Left colon (tissue), 2 donors: ENCODE measurements at regions not wholly inside any gene's neighbourhood (a gene's known extent, or its start where the extent isn't known, plus 50 kb on each side); places are given as distances from the start of the nearest gene placed in this dataset.
"Not testable (repeated sequence)": the region's sequence is repeated elsewhere in the genome, so short reads cannot be mapped to it uniquely, and the experiment has no call there.

Experiments
- ATAC-seq: fragments of 200-7000 bp; cut with Tn5 transposase; one replicate; pipeline ENCODE4 v1.9.1; 2020; ENCODE audit warnings: mild to moderate bottlenecking, moderate library complexity
- DNase-seq, 2 donors: peaks; one replicate each; pipeline ENCODE4 v3.0.0-alpha.2; 2020
- intact Hi-C, 2 donors: fragments of 100-400 bp; cut with DNase I in 1 of 2; cut with micrococcal nuclease in 1 of 2; formaldehyde crosslinking; loops; one replicate each; pipeline versions ENCODE4 v1.11.2 to v1.14.0; 2022; cut with DNase I, micrococcal nuclease
- donor health status: DM: no; HTN: no; CAD: no.
- donor health status: DM: yes; HTN: yes; CAD: no.

DNA sequence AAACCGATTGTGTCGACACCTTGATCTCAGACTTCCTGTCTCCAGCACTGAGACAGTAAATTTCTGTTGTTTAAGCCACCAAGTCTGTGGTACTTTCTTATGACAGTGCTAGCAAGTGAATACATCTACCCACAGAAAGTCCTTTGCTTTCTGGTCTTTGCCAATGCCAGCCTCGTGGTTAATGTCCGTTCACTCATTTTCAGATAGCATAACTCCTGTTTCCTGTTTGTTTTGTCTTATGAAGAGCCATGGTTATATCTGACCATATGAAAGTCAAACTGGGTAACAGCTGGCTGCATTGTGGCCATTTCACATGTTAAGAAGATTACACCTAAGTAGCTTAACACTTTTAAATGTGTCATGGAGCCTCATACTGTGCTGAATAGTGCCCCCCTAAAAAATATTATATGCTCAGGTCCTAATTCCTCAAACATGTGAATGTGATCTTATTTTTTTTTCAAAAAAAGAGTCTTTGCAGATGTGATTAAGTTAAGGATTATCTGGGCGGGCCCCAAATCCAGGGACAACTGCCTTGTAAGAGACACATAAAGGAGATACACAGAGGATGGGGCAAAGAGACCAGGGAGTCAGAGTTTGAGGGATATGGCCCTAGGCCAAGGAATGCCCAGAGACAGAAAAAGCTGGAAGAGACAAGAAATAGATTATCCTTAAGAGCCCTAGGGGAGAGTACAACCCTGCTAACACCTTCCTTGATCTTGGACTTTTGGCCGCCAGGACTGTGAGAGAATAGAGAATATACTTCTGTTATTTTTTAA is 118.0 kb downstream of the KCNE4 start:
- DNase-seq (no peak), ATAC-seq (no peak)
- intact Hi-C loops, result no loop called here

DNA sequence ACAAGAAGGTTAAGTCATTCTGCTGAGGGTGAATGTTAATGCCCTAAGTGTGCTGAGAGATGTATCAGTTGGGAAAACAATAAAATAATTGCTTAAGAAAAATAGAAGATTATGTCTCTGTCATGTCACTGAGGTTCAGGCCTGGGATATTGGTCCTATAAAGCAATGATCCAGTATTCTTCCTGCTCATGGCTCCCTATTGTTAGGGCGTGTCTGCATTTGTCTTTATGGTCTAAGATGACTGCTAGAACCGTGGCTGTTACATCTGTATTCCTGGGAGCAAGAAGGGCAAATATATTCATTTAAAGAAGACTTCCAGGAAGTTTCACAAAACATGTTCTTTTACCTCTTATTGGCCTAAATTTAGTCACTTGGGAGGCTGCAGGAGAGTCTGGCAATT is 125.0 kb downstream of the KCNE4 start:
- DNase-seq, result no peak
- ATAC-seq, result peak; percentile 98
- intact Hi-C loops, result no loop called here

DNA sequence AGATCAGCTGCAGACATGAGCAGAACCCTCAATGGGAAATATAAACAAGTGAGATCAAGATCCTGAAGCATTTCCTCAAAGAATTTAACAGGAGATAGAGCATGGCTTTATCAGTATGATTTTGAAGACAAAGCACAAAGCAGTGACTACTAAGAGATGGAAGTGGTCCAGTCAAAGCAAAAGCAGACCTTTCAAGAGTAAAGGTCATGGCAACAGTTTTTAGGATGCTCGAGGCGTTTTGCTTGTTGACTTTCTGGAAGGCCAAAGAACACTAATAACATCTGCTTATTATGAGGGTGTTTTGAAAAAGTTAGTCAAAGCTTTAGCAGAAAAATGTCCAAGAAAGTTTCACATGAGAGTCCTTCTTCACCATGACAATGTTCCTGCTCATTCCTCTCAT is 128.5 kb downstream of the KCNE4 start:
- intact Hi-C loops, result no loop called here
- DNase-seq (no peak), ATAC-seq (no peak)

GRCh38 chr2:223181561-223181960 is 129.6 kb downstream of the KCNE4 start:
- DNase-seq (no peak), ATAC-seq (no peak)
- intact Hi-C loops, result no loop called here

DNA sequence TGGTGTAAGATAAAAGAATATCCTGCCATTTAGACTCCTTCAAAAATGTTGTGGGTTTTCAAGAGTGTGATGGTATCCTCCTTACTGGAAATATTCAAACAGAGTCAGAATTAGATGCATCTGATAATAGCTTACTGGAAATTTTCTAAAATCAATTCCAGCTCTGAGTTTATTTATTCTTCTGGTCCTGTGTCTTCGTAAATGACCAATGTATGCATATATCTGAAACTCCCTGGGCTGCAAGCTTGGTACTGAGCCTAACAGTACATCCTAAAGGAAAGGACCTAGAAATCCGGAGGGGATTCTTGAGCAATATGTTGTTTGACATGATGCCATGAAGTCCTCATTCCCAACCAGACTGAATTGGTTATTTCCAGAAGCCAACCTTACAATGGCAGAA is 130.4 kb downstream of the KCNE4 start:
- no peak for ATAC-seq
- intact Hi-C loops, result no loop called here

DNA sequence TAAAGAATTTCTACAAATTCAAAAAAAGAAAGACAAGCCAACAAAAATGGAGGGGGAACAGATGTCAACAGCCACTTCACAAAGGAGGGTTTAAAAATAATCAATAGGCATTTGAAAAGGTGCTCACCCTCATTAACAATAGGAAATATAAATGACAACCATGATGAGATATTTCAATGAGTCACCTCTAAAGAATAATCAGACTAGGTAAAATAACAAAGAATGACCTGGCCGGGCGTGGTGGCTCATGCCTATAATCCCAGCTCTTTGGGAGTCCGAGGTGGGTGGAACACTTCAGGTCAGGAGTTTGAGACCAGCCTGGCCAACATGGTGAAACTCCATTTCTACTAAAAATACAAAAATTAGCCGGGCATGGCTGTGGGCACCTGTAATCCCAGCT is 133.6 kb downstream of the KCNE4 start:
- DNase-seq, result no peak
- intact Hi-C loops, result no loop called here
- no peak for ATAC-seq

More for the DNA sequence above, 130.4 kb downstream of the KCNE4 start:
- no peak for DNase-seq

DNA sequence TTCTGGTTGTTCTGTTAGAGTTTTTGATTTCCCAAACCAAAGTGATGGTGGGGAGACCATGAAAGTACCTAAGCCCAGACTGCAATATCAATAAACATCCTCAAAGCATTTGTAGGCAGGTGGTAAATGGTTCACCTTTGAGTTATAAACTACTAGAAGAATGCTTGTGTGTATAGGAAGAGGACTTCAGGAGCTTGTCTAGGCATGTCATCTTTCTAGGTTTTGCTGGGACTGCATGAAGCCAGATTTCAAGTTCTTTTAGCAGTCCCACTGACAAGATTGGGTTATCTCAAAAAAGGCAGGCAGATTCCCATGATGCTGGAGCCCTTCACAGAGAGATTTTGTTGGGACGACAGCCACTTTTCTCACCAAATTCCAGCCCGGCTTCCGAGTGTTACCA is 135.3 kb downstream of the KCNE4 start:
- intact Hi-C loops, result no loop called here
- DNase-seq, result no peak
- ATAC-seq, result no peak

GRCh38 chr2:223190561-223191206 is 138.7 kb downstream of the KCNE4 start:
- intact Hi-C loops, DNase-seq, ATAC-seq: not testable (repeated sequence)

- intact Hi-C loops, result no loop called here
- no peak for ATAC-seq
These were observed 144.3 kb downstream of the KCNE4 start for GRCh38 chr2:223196331-223196730.

DNA sequence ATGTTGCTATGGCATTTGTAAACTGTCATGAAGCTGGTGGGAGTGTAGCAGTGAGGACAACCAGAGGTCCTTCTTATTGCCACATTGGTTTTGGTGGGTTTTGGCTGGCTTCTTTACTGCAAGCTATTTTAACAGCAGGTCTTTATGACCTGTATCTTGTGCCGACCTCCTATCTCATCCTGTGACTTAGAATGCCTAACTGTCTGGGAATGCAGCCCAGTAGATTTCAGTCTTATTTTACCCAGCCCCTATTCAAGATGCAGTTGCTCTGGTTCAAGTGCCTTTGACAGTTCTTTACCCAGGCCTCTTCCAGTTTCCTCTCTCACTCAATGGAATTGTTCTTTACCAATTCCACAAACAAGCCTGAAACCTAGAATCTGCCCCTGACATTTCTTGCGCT is 145.1 kb downstream of the KCNE4 start:
- DNase-seq (no peak), ATAC-seq (no peak)
- intact Hi-C loops, result no loop called here

More at GRCh38 chr2:223196331-223196730, 144.3 kb downstream of the KCNE4 start:
- DNase-seq, result no peak

- ATAC-seq (no peak), DNase-seq (no peak)
- intact Hi-C loops, result no loop called here
These were observed 147.8 kb downstream of the KCNE4 start for GRCh38 chr2:223199531-223200515.

- intact Hi-C loops, result no loop called here
- no peak for ATAC-seq
- no peak for DNase-seq
These were observed 152.3 kb downstream of the KCNE4 start for GRCh38 chr2:223203971-223204929.

DNA sequence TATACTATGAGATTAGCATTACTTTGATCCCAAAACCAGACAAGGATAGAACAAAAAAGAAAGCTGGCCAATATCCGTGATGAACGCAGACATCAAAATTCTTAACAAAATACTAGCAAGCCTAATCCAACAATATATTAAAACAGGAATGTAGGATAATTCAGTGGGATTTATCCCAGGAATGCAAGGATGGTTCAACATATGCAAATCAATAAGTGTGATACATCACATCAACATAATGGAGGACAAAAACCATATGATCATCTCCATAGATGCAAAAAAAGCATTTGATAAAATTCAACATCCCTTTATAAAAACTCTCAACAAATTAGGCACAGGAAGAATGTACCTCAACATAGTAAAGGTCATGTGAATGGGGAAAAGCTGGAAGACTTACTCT is 158.5 kb downstream of the KCNE4 start:
- no peak for DNase-seq
- no peak for ATAC-seq
- intact Hi-C loops, result no loop called here

DNA sequence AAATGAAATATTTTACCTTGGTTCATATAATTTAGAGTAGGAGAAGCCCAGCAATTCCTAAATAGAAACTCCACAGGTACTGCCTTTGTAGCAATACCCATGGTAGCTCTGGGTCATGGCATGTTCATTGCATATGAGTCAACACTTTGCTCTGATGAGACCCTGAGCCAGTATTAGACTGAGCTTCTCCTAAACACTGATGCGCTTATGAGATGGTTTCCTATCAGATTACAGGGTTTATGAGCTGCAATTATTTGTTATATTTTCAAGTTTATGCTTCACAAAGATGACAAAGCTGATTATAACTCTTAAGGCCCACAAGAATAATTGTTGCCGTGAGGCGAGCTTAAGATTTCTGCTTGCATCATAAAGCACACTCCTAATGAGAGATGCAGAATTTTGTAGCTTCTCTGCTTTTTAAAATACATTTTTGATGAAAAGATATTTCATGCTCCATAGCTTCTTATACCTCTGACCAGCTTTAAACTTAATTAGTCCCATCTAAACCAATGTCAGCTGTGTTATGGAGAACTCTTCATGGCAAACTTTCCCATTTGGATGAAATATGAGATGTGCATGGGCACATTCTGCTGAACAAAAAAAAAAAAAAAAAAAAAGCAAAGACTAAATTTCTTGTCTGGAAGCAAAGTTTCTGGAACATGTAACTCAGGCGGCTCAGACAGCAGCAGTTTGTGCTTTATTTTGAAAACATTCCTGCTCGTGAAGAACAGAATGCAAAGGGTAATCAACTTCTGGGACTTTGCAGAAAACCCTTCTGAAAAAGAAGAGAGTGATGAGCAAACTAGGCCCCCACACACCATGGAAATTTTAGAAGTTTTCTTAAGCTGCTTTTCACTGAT is 162.6 kb downstream of the KCNE4 start:
- intact Hi-C loops, result no loop called here
- DNase-seq, result no peak
- no peak for ATAC-seq

- intact Hi-C loops, result no loop called here
- DNase-seq, result no peak
- no peak for ATAC-seq
These were observed 163.2 kb downstream of the KCNE4 start for GRCh38 chr2:223215254-223215516.

DNA sequence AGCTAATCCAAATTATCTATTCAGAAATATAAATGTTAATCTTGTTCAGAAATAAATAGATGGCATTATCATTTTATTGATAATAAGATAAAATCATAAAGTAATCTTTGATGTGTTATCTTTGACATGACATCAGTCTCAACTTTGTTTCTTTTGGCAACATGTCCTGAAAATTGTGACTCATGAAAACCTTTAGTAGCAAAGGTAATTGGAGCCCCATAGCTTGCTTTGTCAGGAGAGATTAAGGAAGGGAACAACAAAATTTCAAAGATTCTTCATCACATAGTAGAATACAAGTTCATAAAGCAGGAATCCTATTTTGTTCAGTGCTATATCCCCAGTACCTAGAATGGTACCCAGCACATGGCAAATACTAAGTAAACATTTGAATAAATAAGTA is 165.4 kb downstream of the KCNE4 start:
- intact Hi-C loops, result no loop called here
- no peak for DNase-seq
- ATAC-seq, result no peak

DNA sequence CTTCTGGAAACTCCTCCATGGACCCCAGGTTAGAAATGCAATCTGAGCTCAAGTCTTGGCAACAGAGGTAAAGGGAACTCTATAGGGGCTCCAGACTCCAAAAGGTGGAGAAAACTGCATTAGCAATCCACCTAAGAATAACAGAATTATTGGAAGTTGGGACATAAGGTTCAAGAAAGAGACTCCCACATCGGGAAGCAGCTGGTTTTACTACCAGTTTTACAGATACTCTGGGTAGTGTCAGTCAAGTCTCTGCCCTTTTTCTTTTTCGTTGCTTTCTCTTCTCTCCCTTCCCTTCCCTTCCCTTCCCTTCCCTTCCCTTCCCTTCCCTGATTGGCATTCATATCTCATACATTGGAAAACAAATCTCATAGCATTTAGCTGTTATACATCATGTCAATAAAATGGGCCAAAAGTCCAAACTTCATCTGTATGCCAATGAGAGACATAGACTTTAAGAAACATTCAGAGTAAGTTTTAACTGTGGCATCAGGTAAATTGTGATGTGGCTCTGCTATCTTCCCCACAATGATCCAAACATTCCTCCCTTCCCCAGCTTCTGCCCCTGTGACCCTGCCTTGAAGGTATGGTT is 166.7 kb downstream of the KCNE4 start:
- intact Hi-C loops, result no loop called here
- DNase-seq, result no peak
- peak; percentile 60 for ATAC-seq
